NCI-H2081 (cell line): ENCODE measurements at regions not wholly inside any gene's neighbourhood (a gene's known extent, or its start where the extent isn't known, plus 50 kb on each side); places are given as distances from the start of the nearest gene placed in this dataset.

Source experiments
- DNase-seq, 2 experiments: peaks; one replicate each; lab custom pipeline; 2025; lab: John Stamatoyannopoulos, UW

GRCh38 chr13:26155568-26155967 is 66.5 kb downstream of the RNF6 start:
- no peak for DNase-seq

GRCh38 chr13:26133851-26134250 is 82.0 kb upstream of the SHISA2 start:
- no peak for DNase-seq

- DNase-seq, result no peak
These were observed 81.5 kb upstream of the SHISA2 start for GRCh38 chr13:26133286-26133685.

- peak in 1 of 2 experiments; percentile 12 for DNase-seq
These were observed 80.9 kb upstream of the SHISA2 start for GRCh38 chr13:26132756-26133155.

- DNase-seq, result no peak
These were observed 76.9 kb upstream of the SHISA2 start for GRCh38 chr13:26128676-26129075.

- DNase-seq, result no peak
These were observed 65.8 kb upstream of the SHISA2 start for GRCh38 chr13:26117620-26118019.

GRCh38 chr13:26112843-26113242 is 61.0 kb upstream of the SHISA2 start:
- DNase-seq, result no peak

- no peak for DNase-seq
These were observed 60.0 kb upstream of the SHISA2 start for GRCh38 chr13:26111797-26112196.
